ENCODE measurements at regions not wholly inside any gene's neighbourhood (a gene's known extent, or its start where the extent isn't known, plus 50 kb on each side); places are given as distances from the start of the nearest gene placed in this dataset.

DNA sequence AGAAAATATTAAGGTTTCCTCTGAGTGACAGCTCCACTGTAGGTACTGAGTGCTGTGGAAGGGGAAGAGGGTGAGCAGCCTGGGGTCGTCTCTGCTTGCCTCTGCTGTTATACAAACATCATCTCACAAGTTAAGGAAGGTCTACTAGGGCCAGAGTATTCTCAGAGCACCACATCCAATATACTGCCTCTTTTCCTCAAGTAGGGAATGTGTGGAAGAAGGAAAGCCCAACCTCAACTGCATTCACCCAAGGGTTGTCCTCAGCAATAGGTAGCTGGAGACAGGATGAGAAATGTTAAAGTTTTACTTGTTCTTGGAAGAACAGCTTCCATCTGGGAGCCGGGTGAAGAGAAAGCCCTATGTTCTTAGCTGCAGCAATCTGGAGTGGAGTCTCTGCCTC lies 1062.3 kb upstream of the CDH10 start:
- POLR2A ChIA-PET (ENCODE audit: partially characterized antibody) = no interaction called here
- H3K4me2 ChIP-seq (ENCODE audit: insufficient read depth in 1 of 2, low read depth in 2 of 2, low read length in 2 of 2) = no peak overlapping the region
- H3K18ac ChIP-seq (ENCODE audit: extremely low read depth, low read length) = no peak overlapping the region
- H3K9ac ChIP-seq (replicated peaks in 1 of 4; ENCODE audit: extremely low read depth in 1 of 4, low read depth in 3 of 4, low read length in 3 of 4) = no peak overlapping the region
- H2BK120ac ChIP-seq (replicated peaks; ENCODE audit: low read depth, low read length) = no peak overlapping the region
- WGBS, 2 experiments (ENCODE audit: extremely low coverage in 1 of 2, insufficient coverage in 1 of 2, insufficient read length in 1 of 2, insufficient replicate concordance in 2 of 2, low coverage in 1 of 2, low lambda C conversion rate in 2 of 2, missing lambda C conversion rate in 1 of 2) = 73% methylated on average over 2 of the region's 2 CpGs; no CpG with 5 or more reads in 1 of the 2 experiments
- no peak for FAIRE-seq
- H2BK5ac ChIP-seq (ENCODE audit: low read depth, low read length) = no peak overlapping the region
- no peaks in the 10 kb centered on the region for H3K4me1 ChIP-seq (replicated peaks in 1 of 4; ENCODE audit: control insufficient read depth in 3 of 4, insufficient read depth in 4 of 4, low read length in 3 of 4)
- CTCF ChIA-PET (ENCODE audit: partially characterized antibody) = interaction anchor here (1.3 kb wide), 1 partner anchor 302 kb away, joined by 4 read pairs; no protein-coding TSS in a partner anchor
- no peak overlapping the region for H2BK12ac ChIP-seq (ENCODE audit: low read depth, low read length)
- H4K5ac ChIP-seq (ENCODE audit: insufficient read length, low read depth, low read length) = no peak overlapping the region
- H2BK20ac ChIP-seq (ENCODE audit: low read length) = no peak overlapping the region
- no peak overlapping the region for H3K23ac ChIP-seq (ENCODE audit: insufficient read length)
- no peak for TF ChIP-seq TBP (IDR thresholded peaks at IDR 0.05; ENCODE audit: low read depth, low read length)
- no peak for TF ChIP-seq CHD2 (IDR thresholded peaks at IDR 0.05; ENCODE audit: low read length)
- no peak for TF ChIP-seq CREB1 (IDR thresholded peaks at IDR 0.05)
- no peak for TF ChIP-seq SAP30 (IDR thresholded peaks at IDR 0.05; ENCODE audit: insufficient read depth, insufficient replicate concordance, low read length)
- no peak for TF ChIP-seq RNF2 (IDR thresholded peaks at IDR 0.05; ENCODE audit: borderline replicate concordance, low read depth, low read length, missing control alignments, poor library complexity, severe bottlenecking)
- no peak for TF ChIP-seq BACH1 (IDR thresholded peaks at IDR 0.05; ENCODE audit: low read length)
- TF ChIP-seq POU5F1 (IDR thresholded peaks at IDR 0.05; ENCODE audit: low read depth, low read length) = no peak
- TF ChIP-seq SUZ12 (IDR thresholded peaks at IDR 0.05; ENCODE audit: low read length) = no peak
- TF ChIP-seq CBX5 (IDR thresholded peaks at IDR 0.05; ENCODE audit: low read depth, low read length) = no peak
- no peak for TF ChIP-seq SIN3A (conservative IDR thresholded peaks at IDR 0.05 in 1 of 2, IDR thresholded peaks at IDR 0.05 in 1 of 2; ENCODE audit: low read depth in 1 of 2, low read length in 2 of 2)
- TF ChIP-seq JUND (IDR thresholded peaks at IDR 0.05; ENCODE audit: low read length) = no peak
- no peak for TF ChIP-seq CTBP2 (IDR thresholded peaks at IDR 0.05; ENCODE audit: borderline replicate concordance, insufficient read depth, insufficient read length, low read length)
- TF ChIP-seq BCL11A (IDR thresholded peaks at IDR 0.05; ENCODE audit: low read depth in 2 of 2, low read length in 2 of 2) = no peak
- no peak for TF ChIP-seq NANOG (IDR thresholded peaks at IDR 0.05; ENCODE audit: insufficient read depth, low read depth, low read length, poor library complexity, severe bottlenecking)
- no peak for TF ChIP-seq CHD1 (IDR thresholded peaks at IDR 0.05; ENCODE audit: low read depth, low read length)
- H3K14ac ChIP-seq (ENCODE audit: insufficient read length) = no peak overlapping the region
- H3K27me3 ChIP-seq (replicated peaks in 1 of 4; ENCODE audit: control insufficient read depth in 3 of 4, extremely low read depth in 1 of 4, insufficient read depth in 3 of 4, low read length in 3 of 4) = no peaks in the 10 kb centered on the region
- H3K36me3 ChIP-seq (ENCODE audit: control insufficient read depth in 2 of 4, insufficient read depth in 4 of 4, low read length in 3 of 4) = no peaks in the 10 kb centered on the region
- peak overlapping the region; percentile 50 for H2AFZ ChIP-seq (ENCODE audit: low read length)
- no peak overlapping the region for H3K4me3 ChIP-seq (ENCODE audit: extremely low read depth in 1 of 4, insufficient read depth in 2 of 4, low read depth in 3 of 4, low read length in 4 of 4)
- no peak overlapping the region for H3K4ac ChIP-seq (replicated peaks; ENCODE audit: insufficient read length, low read depth, low read length)
- H2BK15ac ChIP-seq (ENCODE audit: low read length) = no peak overlapping the region
- no peaks in the 10 kb centered on the region for H4K20me1 ChIP-seq (replicated peaks in 1 of 2; ENCODE audit: control insufficient read depth in 1 of 2, insufficient read depth in 2 of 2, low read length in 2 of 2)
- H3K79me2 ChIP-seq (ENCODE audit: control insufficient read depth in 1 of 2, insufficient read depth in 2 of 2, low read length in 2 of 2) = no peaks in the 10 kb centered on the region
- no peak overlapping the region for H2AK5ac ChIP-seq (ENCODE audit: low read depth, low read length)
- no peaks in the 10 kb centered on the region for H3K23me2 ChIP-seq (ENCODE audit: low read depth, low read length)
- H4K8ac ChIP-seq (ENCODE audit: extremely low read depth, insufficient read depth, low read length) = no peak overlapping the region
- no peak for DNase-seq (ENCODE audit: low read depth in 1 of 2, low spot score in 2 of 2)
- H4K91ac ChIP-seq (replicated peaks; ENCODE audit: insufficient read length, low read length) = no peak overlapping the region
- no peaks in the 10 kb centered on the region for H3K9me3 ChIP-seq (ENCODE audit: insufficient read depth in 2 of 2, low read depth in 1 of 2, low read length in 1 of 2)
- H3K79me1 ChIP-seq (ENCODE audit: low read depth, low read length) = no peaks in the 10 kb centered on the region
- H3K27ac ChIP-seq (ENCODE audit: low read depth, low read length) = no peak overlapping the region
- H3K56ac ChIP-seq (replicated peaks; ENCODE audit: insufficient read length, low read depth, low read length) = no peak overlapping the region

Data from H1 (cell line).